ENCODE measurements at regions not wholly inside any gene's neighbourhood (a gene's known extent, or its start where the extent isn't known, plus 50 kb on each side); places are given as distances from the start of the nearest gene placed in this dataset.

DNA sequence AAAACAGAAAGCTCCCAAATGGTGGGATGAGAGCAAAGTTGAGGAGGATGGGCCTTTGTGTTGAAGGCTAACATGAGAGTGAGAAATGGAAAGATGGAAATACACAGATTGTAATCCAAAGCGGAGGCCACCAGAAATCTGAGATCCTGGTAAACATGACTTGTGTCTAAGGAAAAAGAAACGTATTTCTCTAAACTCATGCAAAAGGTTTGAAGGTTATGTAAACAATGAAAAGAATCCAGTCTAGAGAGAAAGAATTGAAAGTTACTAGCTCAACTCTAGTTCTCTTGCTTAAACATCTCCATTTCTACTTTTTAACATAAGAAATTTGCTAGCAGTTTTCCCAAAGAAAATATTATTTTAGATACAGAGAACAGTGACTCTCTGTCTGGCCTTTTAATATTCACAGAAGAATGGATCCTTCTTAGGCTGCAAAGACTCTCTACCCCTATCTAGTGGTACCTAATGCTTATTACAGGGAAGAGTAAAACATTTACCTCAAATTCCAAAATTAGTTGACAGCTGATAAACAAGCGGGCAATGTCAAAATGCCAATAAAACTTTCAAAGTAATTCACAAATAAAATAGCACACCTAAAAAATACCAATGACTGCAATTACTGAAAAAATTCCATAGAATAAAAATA is 75.8 kb upstream of the SOX5 start:
- no peak for DNase-seq

GRCh38 chr12:24023081-24023480 is 73.6 kb upstream of the SOX5 start:
- no peak for DNase-seq

- no peak for DNase-seq
Observed at GRCh38 chr12:24021164-24021502, 71.7 kb upstream of the SOX5 start.

DNA sequence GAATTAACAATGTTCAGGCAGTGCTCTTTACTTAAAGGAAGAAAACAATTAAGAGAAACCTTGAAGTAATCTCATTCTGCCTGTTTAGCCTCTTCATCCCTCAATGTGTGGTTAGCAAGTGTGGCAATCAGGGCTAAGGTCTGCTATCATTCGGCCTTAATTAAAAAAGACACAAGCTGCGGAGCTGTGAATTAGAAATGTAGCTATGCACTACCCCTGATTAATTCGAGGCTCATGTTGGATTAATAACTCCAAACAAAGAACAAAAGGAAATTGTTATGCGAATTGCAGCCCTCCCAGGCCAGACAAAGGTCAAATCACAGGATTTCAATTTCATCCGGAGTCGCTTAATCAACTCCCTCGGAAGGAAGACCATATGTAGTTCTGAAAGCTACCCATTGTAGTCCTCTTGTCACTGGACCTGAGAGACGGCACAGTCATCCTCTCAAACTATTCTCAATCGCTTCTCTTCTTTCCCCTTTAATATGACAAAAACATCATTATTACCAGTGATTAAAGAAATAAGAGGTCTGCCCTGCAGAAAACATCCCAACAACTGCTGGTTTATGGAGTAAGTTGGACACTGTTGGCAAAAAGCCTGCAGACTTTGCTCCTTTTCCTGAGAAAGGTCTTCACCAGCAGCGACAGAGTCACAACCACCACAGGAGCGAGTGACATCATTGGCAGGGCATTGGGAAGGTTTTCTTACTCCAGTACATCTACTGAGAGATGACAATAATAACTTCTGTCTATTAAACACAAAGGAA is 71.1 kb upstream of the SOX5 start:
- DNase-seq = no peak

DNA sequence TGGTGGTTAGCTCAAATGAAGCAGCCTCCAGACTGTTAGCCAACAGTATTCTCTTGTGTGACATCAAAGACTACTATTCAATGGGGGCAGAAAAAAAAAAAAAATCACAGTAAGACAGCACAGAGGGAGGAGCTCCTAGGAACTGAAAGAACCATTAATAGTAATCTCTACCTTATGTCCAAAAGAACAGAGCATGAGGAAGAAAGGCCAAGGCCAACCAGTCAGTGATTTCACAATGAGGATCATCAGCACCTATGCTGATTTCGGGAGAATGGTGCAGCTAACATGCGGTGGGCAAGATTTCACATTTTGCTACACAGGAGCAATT is 66.3 kb upstream of the SOX5 start:
- no peak for DNase-seq

- no peak for DNase-seq
Observed at GRCh38 chr12:24014915-24015832, 65.7 kb upstream of the SOX5 start.

GRCh38 chr12:24014240-24014639 is 64.8 kb upstream of the SOX5 start:
- no peak for DNase-seq

- DNase-seq = no peak
Observed at GRCh38 chr12:24012528-24012927, 63.1 kb upstream of the SOX5 start.

DNA sequence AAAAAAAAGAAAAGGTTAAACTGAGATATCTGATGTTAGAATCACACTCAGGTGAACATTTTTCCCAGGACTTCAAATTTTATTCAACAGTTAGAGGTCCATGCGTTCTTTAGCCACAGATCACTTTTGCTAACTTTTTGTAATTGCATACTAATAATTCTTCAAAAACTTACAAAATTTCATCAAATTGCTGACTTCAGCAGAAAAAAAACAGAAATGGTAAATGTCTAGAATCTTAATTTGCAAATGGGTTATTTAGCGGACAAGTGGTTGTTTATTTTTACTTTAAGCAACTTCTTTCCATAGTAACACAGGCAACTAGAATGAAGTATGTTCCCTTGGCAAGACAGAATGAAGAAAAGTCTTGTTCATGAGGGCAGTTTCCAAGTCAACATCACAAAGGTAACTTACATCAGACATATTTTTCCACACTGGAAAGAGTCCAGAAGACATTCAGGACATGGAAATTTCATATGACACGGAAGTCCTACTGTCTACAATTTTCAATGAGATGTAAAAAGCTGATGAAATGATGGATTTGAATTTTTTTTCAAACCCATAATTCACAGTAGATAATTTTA is 62.5 kb upstream of the SOX5 start:
- no peak for DNase-seq

GRCh38 chr12:24008166-24008565 is 58.7 kb upstream of the SOX5 start:
- DNase-seq = no peak
